GM18909 (cell line): ENCODE measurements at regions not wholly inside any gene's neighbourhood (a gene's known extent, or its start where the extent isn't known, plus 50 kb on each side); places are given as distances from the start of the nearest gene placed in this dataset.
"Not testable (repeated sequence)": the region's sequence is repeated elsewhere in the genome, so short reads cannot be mapped to it uniquely, and the experiment has no call there.

Source experiments
- ATAC-seq: cut with Tn5 transposase; IDR thresholded peaks from one replicate; pipeline ENCODE4 v1.9.1; 2021; ENCODE audit warnings: mild to moderate bottlenecking; ENCODE audit not compliant: unreplicated experiment, poor library complexity

DNA sequence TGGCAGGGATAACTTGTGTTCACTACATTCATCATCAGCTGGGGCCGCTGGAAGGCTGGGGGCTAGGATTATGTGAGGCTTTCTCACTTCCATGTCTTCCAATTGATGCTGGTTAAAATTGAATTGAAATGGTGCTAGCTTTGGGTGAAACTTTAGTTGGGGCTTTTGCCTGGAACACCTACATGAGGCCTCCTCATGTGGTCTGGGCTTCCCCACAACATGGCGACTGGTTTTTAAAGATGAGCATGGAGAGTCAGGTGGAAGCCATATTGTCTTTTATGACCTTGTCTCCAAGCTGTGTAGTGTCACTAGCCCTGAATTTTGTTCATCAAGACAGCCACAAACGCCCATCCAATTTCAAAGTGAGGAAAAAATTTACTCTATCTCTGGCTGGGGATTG is 1033.9 kb downstream of the TYW1 start:
- ATAC-seq = no peak

DNA sequence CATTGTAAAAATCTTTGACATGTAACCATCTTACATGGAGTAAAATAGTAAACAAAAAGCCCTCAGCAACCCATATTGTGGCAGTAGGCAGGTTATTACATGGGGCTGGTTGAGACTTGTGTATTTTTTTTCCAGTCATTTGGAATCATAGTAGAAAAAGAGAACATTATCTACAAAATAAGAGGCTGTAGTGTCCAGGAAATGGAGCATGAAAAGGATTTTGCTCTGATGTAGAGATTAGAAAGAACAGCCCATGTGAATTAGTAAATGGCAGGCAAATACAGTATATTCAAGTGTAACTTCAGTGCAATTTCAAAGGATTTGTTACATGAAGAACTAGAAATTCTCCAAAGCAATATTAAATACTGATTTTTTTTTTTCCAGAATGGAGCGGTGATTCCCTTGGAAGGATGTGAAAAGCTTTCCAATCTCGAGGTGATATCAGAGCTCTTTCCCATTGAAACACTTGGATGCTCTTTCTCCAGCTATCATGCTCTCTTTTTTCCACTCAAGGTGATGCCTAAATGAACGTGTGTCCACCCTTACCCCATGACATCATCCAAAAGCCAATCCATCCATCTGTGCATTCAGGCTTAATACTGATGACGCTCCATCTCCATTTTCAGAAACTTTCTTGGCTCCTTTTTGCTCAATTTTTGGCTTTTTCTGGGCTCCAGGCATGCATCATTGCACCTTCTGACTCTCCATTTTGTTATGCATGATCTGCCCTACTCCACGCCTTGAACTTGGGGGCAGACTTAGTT is 1034.7 kb downstream of the TYW1 start:
- ATAC-seq = no peak

DNA sequence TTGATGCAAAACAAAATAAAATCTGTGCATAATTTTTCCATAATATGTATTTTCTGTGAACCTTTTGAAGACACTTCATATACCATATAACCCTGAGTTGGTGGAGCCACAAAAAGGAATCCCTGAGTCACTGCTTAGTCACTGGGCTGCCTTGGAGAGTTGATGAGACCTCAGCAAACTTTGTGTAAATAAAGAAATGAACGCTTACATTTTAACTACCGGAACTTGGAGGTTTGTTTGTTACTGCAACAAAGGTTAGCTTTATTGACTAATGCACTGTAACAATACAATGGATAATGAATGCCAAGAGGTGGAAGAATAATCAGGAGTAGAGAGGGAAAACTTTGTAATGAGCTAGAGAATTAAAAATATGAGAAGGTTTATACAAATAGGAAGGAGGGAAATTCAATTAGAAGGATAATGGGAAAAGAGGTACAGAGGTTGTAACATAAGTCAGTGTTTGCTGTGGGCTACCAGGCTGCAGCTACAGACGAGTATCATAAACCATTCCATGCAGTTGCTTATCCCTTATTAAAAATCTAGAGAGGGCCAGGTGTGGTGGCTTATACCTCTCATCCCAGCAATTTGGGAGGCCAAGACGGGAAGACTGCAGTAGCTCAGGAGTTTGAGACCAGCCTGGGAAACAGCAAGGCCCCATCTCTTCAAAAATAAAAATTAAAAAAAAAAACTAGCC is 1042.1 kb downstream of the TYW1 start:
- ATAC-seq = no peak

DNA sequence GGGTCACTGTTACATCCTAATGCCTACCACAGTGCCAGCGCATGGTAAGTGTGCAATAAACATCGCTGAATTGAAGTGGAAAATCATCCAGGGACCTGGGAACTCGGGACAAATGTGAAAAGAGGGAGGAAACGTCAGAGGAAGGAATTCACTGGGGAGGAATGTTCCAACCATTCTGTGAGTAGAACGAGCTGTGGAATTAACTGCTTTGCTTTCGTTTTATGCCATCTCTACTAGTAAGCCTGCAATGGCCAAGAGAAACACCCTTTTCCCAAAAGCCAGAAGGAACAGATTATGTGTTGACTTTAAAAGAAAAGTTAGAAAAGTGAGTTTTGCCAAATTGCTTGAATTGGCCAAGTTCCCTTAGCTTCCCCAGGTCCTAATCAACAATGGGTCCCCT is 1044.9 kb downstream of the TYW1 start:
- ATAC-seq = no peak

DNA sequence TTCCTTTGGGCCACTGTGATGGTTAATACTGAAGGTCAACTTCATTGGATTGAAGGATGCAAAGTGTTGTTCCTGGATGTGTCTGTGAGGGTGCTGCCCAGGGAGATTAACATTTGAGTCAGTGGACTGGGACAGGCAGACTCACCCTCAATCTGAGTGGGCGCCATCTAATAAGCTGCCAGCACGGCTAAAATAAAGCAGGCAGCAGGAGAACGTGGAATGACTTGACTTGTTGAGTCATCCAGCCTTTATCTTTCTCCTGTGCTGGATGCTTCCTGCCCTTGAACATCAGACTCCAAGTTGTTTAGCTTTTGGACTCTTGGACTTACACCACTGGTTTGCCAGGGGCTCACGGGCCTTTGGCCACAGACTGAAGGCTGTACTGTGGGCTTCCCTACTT is 1046.9 kb downstream of the TYW1 start:
- ATAC-seq = no peak

DNA sequence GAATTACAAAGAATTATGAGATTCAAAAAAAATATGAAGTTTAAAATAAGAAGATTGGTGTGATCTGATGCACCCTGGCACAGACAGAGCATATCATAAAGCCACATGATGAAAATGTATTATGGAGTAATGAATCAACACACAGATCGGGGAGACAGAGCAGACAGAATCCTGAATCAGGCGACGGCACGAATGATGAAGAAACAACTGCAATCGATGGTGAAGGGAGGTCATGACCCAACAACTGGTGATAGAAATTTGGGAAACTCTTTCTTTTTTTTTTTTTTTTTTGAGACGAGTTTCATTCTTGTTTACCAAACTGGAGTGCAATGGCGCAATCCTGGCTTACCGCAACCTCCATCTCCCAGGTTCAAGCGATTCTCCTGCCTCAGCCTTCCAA is 1054.0 kb downstream of the TYW1 start:
- ATAC-seq = no peak

DNA sequence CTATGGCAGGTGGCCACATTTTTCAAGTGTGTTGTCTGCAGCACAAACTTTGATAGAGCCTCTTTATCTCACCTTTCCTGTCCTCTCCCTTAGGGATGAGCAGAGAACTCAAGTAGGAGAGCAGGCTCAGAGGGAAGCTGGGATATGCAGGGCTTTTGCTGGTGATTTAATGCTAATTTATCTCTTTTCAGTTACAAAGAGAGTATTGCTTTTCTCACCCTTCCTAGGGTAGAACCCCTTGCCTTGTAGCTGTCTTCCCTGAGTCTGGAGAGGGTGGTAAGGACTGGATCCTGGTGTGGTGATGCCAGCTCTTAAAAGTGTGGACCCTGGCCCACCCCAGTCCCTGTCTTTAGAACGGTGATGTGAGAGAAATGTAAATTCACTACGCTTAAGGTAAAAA is 1061.4 kb downstream of the TYW1 start:
- no peak for ATAC-seq

DNA sequence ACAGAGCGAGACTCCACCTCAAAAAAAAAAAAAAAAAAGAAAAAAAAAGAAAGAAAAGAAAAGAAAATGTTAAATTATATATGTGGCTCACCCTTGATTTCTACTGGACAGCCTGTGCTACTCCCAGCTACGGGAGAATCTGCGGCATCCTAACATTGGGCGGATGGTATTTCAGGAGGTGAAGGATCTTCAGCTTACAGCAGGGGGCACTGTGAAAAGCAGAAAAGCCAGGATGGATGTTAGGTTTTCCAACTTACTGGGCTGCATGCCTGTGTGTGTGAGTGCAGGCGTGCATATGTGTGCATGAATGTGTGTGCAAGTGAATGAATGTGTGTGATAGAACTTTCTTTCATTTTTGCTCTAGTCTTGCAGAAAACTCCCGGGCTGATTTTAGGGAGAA is 1066.5 kb downstream of the TYW1 start:
- ATAC-seq = no peak

DNA sequence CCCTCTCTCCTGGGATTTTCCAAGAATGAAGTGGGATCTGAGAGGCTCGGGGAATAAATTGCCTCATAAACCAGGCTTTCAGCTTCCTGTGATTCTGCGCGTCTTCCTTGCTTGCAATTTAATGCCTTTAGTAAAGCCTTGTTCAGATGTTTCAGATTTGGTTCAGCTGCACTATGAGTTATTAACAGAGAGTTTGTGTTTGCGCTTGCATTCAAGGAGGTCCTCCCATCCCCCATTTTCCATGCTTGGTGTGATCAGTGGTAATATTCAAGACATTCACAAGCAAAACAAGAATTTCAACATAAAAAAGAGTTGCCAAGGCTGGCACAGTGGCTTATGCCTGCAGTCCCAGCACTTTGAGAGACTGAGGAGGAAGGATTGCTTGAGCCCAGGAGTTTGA is 1068.9 kb downstream of the TYW1 start:
- no peak for ATAC-seq

DNA sequence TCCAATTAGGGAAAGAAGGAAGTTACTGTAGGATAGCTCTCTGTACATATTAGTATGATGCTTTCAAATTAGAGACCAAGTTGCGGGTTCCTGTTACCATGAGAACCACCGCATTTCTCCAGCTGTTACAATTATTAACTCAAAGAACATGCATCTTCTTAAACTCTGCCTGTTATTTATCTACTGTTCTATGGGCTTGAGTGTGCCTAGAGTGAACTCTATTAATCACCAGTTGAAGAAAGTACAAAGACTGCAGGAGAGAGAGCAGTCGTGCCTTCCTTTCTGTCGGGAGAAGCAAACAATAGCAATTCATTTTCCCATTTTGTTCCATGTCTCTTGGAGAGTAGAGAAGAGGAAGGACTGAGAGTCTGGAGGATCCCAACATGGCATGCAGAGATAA is 1071.2 kb downstream of the TYW1 start:
- no peak for ATAC-seq

DNA sequence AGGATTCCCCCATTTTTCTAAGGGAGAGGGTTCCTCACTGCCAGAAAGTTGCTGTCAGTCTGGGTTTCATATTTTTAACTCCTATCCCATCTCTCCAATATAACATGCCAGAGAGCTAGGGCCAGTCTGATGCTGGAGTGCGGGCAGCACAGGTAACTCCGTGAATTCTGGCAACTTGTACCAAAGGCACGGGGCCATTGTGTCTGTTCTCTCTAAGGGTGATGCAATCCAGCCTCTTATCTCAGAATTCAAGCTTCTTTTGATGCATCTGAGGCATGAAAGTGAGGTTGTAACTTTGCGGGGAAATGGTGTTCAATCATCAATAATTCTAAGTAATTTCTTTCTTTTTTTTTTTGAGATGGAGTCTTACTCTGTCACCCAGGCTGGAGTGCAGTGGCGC is 1074.4 kb downstream of the TYW1 start:
- no peak for ATAC-seq

DNA sequence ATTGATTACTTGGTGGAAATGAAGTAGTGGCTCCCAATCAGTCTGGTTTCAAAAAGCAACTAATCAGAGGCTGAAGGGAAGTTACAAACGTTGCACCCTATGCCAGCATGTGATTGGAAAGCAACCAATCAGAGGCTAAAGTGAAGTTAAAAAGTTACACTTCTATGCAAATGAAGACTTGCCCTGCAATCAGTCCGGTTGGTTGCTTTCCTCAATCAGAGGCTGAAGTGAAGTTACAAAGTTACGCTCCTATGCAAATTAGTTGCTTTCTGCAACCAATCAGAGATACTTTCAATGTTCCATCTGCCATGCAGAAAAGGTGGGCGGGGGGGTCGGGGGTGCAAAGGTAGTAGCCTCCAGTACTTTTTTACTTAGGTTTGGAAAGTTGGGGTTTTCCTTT is 1077.1 kb downstream of the TYW1 start:
- ATAC-seq = no peak

DNA sequence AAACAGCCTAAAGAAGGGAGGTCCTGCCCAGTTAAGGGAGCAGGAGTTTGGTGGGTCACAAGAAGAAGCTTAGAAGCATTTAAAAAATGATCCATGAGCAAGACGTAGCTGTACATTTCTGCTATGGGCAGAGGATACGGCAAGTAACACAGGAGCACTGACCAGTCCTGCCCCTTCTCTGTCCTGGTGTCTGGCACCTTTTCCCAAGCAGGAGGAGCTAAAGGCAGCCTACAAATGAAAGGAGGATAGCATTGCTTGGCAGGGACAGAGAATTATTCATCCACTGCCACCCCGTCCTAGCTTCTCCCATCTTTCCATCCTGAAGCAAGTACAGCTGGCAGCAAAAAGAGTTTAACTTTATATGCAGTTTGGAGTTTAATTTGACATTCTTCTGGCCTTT is 1077.6 kb downstream of the TYW1 start:
- no peak for ATAC-seq

DNA sequence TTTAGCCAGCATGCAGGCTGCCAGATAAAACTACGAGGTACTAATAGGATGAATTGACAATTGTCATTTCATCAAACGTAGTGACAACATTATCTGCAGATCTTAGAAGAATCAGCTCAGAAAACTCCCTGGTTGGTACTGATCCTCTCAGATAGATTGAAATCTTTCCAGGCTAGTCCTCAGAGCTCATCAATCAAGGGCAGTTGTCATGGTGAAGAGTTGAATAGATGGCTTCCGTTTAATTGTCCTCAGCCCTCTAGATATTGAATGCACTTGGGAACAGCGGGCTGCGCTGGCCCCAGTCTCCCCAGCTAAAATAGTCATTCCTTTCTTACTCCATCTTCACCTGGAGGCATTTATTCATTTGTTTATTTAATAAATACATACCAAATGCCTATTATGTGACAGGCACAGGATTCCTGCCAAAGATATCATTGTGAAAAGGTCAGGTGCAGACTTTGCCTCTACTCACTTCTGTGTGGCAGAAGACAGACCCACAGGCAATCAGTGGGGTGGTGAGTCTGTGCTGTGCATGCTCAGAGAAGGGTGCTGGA is 1081.6 kb downstream of the TYW1 start:
- no peak for ATAC-seq

DNA sequence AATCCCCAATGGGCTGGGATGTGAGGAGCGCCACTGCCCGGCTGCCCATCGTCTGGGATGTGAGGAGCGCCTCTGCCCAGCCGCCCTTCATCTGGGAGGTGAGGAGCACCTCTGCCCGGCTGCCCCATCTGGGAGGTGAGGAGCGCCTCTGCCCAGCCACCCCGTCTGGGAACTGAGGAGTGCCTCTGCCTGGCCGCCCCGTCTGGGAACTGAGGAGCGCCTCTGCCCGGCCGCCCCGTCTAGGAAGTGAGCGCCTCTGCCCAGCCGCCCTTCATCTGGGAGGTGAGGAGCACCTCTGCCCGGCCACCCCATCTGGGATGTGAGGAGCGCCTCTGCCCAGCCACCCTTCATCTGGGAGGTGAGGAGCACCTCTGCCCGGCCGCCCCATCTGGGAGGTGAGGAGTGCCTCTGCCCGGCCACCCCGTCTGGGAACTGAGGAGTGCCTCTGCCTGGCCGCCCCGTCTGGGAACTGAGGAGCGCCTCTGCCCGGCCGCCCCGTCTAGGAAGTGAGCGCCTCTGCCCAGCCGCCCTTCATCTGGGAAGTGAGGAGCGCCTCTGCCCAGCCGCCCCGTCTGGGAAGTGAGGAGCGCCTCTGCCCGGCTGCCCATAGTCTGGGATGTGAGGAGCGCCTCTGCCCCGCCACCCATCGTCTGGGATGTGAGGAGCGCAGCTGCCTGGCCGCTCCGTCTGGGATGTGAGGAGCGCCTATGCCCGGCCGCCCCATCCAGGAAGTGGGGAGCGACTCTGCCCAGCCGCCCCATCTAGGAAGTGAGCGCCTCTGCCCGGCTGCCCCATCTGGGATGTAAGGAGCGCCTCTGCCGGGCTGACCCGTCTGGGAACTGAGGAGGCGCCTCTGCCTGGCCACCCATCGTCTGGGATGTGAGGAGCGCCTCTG is 1085.7 kb downstream of the TYW1 start:
- ATAC-seq = not testable (repeated sequence)

DNA sequence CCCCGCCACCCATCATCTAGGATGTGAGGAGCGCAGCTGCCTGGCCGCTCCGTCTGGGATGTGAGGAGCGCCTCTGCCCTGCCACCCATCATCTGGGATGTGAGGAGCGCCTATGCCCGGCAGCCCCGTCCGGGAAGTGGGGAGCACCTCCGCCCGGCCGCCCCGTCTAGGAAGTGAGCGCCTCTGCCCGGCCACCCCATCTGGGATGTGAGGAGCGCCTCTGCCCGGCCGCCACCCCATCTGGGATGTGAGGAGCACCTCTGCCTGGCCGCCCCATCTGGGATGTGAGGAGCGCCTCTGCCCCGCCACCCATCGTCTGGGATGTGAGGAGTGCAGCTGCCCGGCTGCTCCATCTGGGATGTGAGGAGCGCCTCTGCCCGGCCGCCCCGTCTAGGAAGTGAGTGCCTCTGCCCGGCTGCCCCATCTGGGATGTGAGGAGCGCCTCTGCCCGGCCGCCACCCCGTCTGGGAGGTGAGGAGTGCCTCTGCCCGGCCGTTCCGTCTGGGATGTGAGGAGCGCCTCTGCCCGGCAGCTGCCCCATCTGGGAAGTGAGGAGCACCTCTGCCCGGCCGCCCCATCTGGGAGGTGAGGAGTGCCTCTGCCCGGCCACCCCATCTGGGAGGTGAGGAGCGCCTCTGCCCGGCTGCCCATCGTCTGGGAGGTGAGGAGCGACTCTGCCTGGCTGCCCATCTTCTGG is 1086.5 kb downstream of the TYW1 start:
- ATAC-seq = not testable (repeated sequence)

DNA sequence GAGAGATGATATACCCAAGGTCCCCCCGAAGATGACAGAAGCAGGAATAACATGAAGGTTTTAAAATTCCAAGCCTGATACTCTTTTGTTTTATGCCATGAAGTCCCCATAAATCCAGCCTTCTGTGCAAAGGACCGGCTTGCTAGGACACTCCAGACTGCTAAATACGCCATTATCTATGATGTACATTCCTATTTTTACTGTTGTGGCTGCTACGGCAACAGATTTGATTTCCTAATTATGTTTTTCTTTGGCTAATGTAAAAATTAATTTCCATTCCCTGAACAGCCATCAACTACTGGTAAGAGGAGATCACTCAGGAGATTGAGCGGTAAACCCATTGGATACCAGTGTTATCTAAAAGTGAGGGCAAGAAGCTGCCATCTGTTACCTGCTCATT is 1090.8 kb downstream of the TYW1 start:
- no peak for ATAC-seq

DNA sequence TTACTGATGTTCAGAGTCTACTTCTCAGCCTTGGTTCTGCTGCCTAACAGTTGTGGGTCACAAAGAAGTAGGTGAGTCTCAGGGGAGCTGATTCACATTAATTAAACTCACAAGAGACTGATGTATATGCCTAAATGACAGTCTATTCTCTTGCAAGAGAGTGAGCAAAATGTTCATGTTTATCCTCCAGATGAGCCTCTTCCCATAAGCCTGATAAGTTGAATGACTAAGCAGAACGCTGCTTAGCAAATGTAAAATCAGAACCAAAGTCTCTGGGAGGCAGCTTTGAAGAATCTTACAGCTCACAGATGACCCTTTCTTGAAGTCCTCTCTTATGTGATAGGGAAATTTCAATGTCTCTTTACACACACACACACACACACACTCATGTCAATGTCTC is 1092.2 kb downstream of the TYW1 start:
- ATAC-seq = no peak

DNA sequence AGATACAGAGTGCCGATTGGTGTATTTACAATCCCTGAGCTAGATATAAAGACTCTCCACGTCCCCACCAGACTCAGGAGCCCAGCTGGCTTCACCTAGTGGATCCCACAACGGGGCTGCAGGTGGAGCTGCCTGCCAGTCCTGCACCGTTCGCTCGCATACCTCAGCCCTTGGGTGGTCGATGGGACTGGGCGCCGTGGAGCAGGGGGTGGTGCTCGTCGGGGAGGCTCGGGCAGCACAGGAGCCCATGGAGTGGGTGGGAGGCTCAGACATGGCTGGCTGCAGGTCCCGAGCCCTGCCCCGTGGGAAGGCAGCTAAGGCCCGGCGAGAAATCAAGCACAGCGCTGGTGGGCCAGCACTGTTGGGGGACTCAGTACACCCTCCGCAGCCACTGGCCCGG is 1093.6 kb downstream of the TYW1 start:
- ATAC-seq = not testable (repeated sequence)

DNA sequence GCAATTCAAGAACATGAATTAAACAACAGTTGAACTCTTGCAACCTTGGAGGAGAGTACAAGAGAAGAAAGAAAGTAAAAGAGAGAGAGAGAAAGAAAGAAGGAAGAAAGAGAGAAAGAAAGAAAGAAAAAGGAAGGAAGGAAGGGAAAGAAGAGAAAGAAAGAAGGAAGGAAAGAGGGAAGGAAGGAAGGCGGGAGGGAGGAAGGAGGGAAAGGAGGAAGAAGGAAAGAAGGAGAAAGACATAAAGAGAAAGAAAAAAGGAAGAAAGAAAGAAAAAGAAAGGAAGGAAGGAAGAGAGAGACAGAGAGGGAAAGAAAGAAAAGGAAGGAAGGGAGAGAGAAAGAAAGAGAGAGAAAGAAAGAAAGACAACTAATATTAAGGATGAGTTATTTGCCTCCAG is 1106.7 kb downstream of the TYW1 start:
- no peak for ATAC-seq
